ENCODE measurements at regions not wholly inside any gene's neighbourhood (a gene's known extent, or its start where the extent isn't known, plus 50 kb on each side); places are given as distances from the start of the nearest gene placed in this dataset.
"Not testable (repeated sequence)": the region's sequence is repeated elsewhere in the genome, so short reads cannot be mapped to it uniquely, and the experiment has no call there.

DNA sequence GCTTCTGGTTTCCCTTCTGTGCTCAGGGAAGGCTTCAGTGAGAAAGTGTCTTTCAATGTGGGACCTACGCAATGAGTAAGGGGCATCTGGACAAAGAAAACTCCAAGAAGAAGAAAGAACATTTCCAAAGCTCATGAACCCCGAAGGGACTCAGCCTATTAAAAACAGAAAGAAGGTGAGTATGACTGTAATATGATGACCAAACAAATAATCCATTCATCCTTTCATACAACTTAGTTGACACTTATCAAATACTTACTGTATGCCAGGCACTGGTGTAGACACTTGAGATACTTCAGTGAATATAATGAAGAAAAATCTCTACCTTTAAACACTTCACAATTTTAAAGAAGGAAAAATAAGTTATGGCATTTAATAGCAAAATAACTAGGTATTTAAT, 1054.2 kb upstream of the FOXG1 start:
- H3K27ac Mint-ChIP-seq = no peak overlapping the region
- no peak for DNase-seq
- no peak overlapping the region for H3K4me3 Mint-ChIP-seq
- H3K27me3 Mint-ChIP-seq = no peaks in the 10 kb centered on the region
- H3K36me3 Mint-ChIP-seq (ENCODE audit: low read depth) = no peaks in the 10 kb centered on the region
- H3K4me1 Mint-ChIP-seq (ENCODE audit: low read depth) = no peaks in the 10 kb centered on the region
- peaks cover 45% of the 10 kb centered on the region for H3K9me3 Mint-ChIP-seq

DNA sequence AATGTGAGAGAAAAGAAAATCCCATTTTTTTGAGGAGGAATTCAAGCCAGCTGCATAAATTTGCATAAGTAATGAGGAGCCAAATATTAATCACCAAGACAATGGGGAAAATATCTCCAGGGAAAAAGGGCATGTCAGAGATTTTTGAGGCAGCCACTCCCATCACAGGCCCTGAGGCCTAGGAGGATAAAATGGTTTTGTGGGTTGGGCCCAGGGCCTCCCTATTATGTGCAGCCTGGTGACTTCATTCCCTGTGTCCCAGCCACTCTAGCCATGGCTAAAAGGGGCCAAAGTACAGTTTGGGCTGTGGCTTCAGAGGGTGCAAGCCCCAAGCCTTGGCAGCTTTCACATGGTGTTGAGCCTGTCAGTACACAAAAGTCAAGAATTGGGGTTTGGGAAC, 1051.0 kb upstream of the FOXG1 start:
- H3K9me3 Mint-ChIP-seq = peaks cover 39% of the 10 kb centered on the region
- H3K4me1 Mint-ChIP-seq (ENCODE audit: low read depth) = no peaks in the 10 kb centered on the region
- H3K27me3 Mint-ChIP-seq = no peaks in the 10 kb centered on the region
- no peaks in the 10 kb centered on the region for H3K36me3 Mint-ChIP-seq (ENCODE audit: low read depth)
- H3K27ac Mint-ChIP-seq = no peak overlapping the region
- no peak for DNase-seq
- H3K4me3 Mint-ChIP-seq = no peak overlapping the region

DNA sequence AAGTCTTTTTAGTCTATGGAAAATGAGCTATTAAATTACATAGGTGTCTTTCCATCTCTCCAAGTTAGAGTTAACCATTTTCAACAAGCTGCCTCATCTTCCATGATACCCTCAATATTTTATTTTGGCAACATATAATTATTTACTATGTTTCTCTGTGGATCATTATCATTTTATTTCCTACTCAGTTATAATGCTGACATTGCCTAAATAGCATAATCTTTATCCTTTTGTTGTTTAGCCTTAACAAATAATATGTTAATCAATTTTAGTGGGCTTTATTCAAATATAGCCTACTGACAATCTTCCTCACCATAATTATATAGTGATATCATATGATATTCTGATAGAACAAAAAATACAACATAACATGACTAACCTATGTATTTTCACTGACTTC, 1044.8 kb upstream of the FOXG1 start:
- Mint-ChIP-seq H3K27me3 (no peaks in the 10 kb centered on the region), H3K27ac (no peak overlapping the region), H3K9me3 (peaks cover 32% of the 10 kb centered on the region), H3K4me3 (no peak overlapping the region), H3K4me1 (ENCODE audit: low read depth) (no peaks in the 10 kb centered on the region), H3K36me3 (ENCODE audit: low read depth) (no peaks in the 10 kb centered on the region)
- DNase-seq = no peak

DNA sequence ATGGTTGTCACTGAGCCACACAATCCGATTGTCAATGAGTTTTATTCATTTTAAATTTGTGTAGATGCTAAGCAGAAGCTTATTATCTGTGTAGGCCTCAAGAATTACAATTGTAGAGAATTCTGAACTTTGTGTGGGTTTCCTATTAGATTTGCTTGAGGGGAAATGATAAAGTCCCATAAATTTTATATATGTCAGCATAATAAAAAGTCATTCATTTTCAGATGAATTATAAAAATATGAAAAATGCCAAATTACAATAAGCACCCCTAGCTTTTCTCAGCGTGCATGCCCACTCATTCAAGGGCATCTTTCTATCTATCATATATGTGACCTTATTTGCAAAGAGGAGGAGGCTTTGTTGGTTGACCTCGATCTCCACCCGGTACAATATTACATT, 1041.1 kb upstream of the FOXG1 start:
- peaks cover 27% of the 10 kb centered on the region for H3K9me3 Mint-ChIP-seq
- H3K27ac Mint-ChIP-seq = no peak overlapping the region
- H3K27me3 Mint-ChIP-seq = no peaks in the 10 kb centered on the region
- no peaks in the 10 kb centered on the region for H3K4me1 Mint-ChIP-seq (ENCODE audit: low read depth)
- no peak overlapping the region for H3K4me3 Mint-ChIP-seq
- DNase-seq = no peak
- no peaks in the 10 kb centered on the region for H3K36me3 Mint-ChIP-seq (ENCODE audit: low read depth)

DNA sequence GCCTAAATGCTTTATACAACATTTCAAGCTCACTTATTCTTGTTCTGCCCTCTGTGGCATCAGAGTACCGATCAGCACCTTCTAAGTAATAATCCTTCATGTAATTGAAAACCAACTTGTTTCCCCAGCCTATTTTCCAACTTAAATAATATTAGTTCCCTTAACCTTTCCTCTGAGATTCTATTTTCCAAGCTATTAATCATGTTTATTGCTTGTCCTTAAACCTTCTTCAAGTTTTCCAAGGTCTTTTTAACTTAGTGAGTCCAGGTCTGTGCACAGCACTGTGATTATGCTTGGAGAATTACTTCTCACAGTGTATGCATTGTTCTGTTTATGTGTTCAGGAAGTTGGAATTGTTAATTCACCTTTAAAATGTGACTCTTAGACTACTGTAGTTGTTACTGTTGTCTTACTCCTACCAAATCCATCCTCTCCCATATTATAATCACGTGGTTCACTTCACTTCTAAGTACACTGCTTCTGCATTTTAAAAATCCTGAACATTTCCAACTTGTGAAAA, 1039.3 kb upstream of the FOXG1 start:
- H3K4me1 Mint-ChIP-seq (ENCODE audit: low read depth) = no peaks in the 10 kb centered on the region
- H3K36me3 Mint-ChIP-seq (ENCODE audit: low read depth) = no peaks in the 10 kb centered on the region
- no peak for DNase-seq
- peaks cover 25% of the 10 kb centered on the region for H3K9me3 Mint-ChIP-seq
- no peaks in the 10 kb centered on the region for H3K27me3 Mint-ChIP-seq
- no peak overlapping the region for H3K27ac Mint-ChIP-seq
- no peak overlapping the region for H3K4me3 Mint-ChIP-seq

DNA sequence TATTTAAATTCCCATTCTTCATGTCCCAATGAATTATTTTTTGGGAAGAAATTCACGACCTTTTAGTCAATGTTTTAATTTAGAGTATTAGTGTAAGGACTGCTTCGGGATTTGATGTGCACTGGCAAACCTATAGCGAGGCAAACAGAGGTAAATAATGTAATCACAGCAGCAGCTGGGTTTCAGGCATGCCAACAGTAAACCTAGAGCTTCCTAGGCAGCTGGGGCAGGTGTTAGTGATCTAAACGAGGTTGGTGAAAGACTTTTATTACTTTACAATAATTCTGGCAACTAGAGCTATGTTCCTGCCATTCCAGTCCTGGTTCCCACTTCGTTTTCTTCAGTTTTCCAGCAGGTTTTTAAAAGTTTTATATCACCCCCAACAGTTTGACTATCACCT, 1036.4 kb upstream of the FOXG1 start:
- Mint-ChIP-seq H3K27ac (no peak overlapping the region), H3K36me3 (ENCODE audit: low read depth) (no peaks in the 10 kb centered on the region), H3K4me1 (ENCODE audit: low read depth) (no peaks in the 10 kb centered on the region), H3K4me3 (no peak overlapping the region), H3K9me3 (peaks cover 14% of the 10 kb centered on the region), H3K27me3 (no peaks in the 10 kb centered on the region)
- no peak for DNase-seq

DNA sequence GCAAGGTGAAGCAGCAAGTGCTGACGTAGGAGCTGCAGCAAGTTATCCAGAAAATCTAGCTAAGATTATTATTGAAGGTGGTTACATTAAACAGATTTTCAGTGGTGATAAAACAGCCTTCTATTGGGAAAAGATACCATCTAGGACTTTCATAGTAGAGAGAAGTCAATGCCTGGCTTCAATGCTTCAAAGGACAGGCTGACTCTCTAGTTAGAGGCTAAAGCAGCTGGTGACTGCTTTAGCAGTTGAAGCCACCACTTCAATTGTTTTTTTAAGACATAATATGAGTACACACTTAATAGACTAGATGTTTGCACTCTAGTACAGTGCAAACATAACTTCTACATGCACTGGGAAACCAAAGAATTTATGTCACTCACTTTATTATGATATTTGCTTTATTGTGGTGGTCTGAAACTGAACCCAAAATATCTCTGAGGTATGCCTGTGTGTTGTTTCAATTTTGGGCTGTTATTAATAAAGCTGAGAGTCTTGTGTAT, 1026.9 kb upstream of the FOXG1 start:
- no peak overlapping the region for H3K27ac Mint-ChIP-seq
- DNase-seq = no peak
- no peaks in the 10 kb centered on the region for H3K4me1 Mint-ChIP-seq (ENCODE audit: low read depth)
- H3K36me3 Mint-ChIP-seq (ENCODE audit: low read depth) = no peaks in the 10 kb centered on the region
- no peaks in the 10 kb centered on the region for H3K27me3 Mint-ChIP-seq
- H3K9me3 Mint-ChIP-seq = peaks cover 30% of the 10 kb centered on the region
- H3K4me3 Mint-ChIP-seq = no peak overlapping the region

DNA sequence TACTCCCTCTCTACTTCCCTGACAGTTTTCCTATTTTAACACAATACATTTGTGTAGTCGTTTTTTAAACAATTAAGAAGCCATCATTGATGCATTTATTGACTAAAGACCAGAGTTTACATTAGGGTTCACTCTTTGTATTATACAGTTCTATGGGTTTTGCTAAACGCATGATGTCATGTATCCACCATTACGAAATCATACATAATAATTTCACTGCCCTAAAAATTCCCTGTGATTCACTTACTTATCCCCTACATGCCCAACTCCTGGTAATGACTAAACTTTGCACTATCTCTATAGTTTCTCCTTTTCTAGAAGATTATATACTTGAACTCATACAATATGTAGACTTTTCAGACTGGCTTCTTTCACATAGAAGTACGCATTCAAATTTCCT, 1016.5 kb upstream of the FOXG1 start:
- Mint-ChIP-seq H3K27ac (no peak overlapping the region), H3K27me3 (no peaks in the 10 kb centered on the region), H3K4me1 (ENCODE audit: low read depth) (no peaks in the 10 kb centered on the region), H3K36me3 (ENCODE audit: low read depth) (no peaks in the 10 kb centered on the region), H3K9me3 (peaks cover 12% of the 10 kb centered on the region), H3K4me3 (no peak overlapping the region)
- no peak for DNase-seq

DNA sequence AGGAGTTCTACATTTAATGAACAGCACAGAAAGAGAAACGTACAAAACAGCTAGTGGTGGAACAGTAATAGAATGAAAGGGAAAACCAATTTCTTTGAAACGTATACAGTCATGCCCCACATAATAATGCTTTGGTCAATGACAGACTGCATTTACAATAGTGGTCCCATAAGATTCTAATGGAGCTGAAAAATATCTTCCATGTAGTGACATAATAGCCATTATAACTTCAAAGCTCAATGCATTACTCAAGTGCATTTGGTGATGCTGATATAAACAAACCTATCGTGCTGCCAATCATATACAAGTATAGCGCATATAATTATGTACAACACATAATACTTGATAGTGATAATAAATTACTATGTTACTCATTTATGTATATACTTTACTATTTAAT, 1008.9 kb upstream of the FOXG1 start:
- not testable (repeated sequence) for H3K4me1 Mint-ChIP-seq (ENCODE audit: low read depth); DNase-seq; H3K4me3 Mint-ChIP-seq; H3K27ac Mint-ChIP-seq; H3K36me3 Mint-ChIP-seq (ENCODE audit: low read depth); H3K27me3 Mint-ChIP-seq
- peaks cover 22% of the 10 kb centered on the region for H3K9me3 Mint-ChIP-seq

DNA sequence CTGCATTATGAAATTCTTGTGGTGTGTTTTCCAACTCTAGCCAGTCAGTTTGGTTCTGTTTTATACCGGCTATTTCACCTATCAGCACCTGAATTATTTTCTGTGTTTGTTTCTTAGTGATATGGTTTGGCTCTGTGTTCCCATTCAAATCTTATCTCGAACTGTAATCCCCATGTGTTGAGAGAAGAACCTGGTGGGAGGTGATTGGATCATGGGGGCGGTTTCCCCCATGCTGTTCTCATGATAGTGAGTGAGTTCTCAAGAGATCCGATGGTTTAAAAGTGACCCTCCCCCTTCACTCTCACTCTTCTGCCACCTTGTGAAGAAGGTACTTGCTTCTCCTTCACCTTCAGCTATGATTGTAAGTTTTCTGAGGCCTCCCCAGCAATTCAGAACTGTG, 1006.2 kb upstream of the FOXG1 start:
- H3K27ac Mint-ChIP-seq; H3K36me3 Mint-ChIP-seq (ENCODE audit: low read depth); H3K4me3 Mint-ChIP-seq; DNase-seq; H3K27me3 Mint-ChIP-seq; H3K4me1 Mint-ChIP-seq (ENCODE audit: low read depth): not testable (repeated sequence)
- peaks cover 29% of the 10 kb centered on the region for H3K9me3 Mint-ChIP-seq

DNA sequence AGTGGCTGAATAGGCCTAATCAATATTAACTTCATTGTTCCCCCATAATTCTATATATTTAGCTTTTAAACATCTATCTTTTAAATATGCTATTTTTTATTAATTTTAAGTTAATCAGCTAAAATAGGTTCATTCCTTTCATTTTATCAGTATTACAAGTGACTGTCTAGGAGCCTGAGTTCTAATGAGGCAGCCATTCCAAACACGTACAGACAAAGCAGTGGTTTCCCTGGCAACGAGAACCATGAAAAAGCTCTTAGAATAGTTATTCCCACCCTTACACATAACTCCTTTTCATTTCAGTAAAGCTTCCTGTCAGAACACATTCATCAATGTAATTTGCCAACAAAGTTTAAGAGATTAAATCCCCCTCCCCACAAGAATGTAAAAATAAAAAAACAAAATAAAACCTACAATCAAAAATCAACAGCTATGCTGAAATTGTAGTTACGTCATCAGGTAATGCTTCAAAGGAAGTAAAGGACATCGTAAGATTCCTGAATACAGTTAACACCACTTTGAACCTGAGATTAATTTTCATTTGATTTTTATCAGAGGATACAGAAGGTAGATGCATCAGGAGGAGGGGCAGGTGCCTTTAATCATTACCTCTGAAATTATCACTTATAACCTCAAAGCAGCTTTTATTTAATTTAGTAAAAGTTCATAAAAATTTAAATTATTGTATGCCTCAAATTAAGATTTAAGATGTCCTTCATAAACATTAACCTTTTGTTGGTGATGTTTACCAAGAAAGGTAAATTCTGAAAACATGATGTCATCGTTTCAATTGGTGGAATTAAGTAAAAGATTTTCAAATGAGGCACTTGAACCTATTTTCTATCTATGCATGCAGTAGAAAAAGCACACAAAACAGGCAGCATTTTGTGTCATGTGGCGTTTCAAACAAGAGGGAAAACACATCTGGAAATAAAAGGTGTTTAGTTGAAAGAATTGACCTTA, 967.2 kb upstream of the FOXG1 start:
- H3K27ac Mint-ChIP-seq; H3K4me1 Mint-ChIP-seq (ENCODE audit: low read depth); H3K27me3 Mint-ChIP-seq; DNase-seq; H3K4me3 Mint-ChIP-seq; H3K36me3 Mint-ChIP-seq (ENCODE audit: low read depth): not testable (repeated sequence)
- peaks cover 25% of the 10 kb centered on the region for H3K9me3 Mint-ChIP-seq

DNA sequence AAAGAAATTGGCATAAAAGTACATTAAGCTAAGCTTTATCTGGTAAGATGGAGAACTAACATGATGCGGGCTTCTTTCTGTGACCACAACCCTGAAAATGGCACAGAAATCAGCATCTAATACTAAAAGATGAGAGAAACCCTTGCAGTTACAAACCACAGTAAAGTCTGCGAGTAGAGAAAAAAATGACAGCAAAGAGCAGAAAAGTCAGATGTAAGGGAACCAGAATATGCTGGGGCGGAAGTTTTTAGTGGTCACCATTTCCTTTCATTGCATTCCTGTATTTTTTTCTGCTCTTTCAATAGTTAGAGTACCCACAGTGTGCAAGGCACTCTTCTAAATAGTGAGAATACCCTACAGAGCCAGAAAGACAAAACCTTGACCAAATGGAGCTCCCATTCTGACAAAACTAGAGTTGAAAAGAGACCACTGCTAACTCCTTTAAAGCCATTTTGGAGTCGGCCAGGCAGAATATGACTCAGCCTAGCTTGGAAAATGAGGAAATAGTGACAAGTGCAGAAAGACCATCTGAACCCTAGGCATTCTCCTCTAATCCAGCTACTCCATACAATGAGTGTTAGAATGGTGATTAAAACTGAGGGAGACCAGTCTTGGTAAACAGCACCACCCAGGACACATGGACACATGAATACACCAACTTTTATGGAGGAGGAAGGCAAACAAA, 948.7 kb upstream of the FOXG1 start:
- H3K9me3 Mint-ChIP-seq = peaks cover 20% of the 10 kb centered on the region
- H3K36me3 Mint-ChIP-seq (ENCODE audit: low read depth); H3K4me1 Mint-ChIP-seq (ENCODE audit: low read depth); H3K4me3 Mint-ChIP-seq; H3K27me3 Mint-ChIP-seq; DNase-seq; H3K27ac Mint-ChIP-seq: not testable (repeated sequence)

DNA sequence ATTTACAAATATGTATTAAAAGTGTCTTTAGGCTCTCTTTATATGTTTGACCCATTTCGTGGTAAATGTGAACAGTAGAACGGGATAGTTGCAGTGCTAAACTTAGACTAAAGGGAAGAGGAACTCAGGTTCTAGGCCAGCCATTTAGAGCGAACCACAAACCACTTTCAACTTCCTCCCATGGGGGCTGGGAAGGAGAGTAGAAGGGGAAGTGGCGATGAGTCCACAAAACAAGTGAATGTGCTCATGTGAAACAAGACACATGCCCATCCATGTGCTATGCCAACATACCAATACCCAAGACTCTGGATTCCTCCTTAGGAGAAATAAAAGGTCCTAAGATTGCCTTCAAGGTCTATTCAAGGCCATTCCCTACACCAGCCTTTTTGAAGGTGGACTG, 940.4 kb upstream of the FOXG1 start:
- not testable (repeated sequence) for H3K4me3 Mint-ChIP-seq; DNase-seq; H3K4me1 Mint-ChIP-seq (ENCODE audit: low read depth); H3K36me3 Mint-ChIP-seq (ENCODE audit: low read depth); H3K27me3 Mint-ChIP-seq; H3K27ac Mint-ChIP-seq
- H3K9me3 Mint-ChIP-seq = peaks cover 28% of the 10 kb centered on the region

DNA sequence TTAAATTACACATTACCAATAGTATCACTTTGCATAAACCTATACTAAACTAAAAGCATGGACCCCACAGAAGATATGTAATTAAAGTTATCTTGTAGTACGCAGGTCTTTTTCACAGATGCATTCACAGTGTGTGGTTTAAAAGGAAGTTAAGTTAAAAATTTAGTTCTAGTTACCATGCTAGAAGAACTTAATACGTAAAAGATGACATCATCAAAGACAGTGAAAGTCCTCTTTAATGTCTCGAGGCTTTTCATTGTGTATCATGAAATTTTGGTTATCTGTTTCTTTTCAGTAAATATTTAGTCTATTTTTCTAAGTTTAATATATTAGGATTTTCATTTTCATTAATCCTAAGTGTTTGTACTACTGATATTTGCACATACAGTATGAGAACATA, 934.6 kb upstream of the FOXG1 start:
- H3K4me3 Mint-ChIP-seq; H3K4me1 Mint-ChIP-seq (ENCODE audit: low read depth); H3K27me3 Mint-ChIP-seq; H3K9me3 Mint-ChIP-seq; H3K27ac Mint-ChIP-seq; DNase-seq; H3K36me3 Mint-ChIP-seq (ENCODE audit: low read depth): not testable (repeated sequence)

DNA sequence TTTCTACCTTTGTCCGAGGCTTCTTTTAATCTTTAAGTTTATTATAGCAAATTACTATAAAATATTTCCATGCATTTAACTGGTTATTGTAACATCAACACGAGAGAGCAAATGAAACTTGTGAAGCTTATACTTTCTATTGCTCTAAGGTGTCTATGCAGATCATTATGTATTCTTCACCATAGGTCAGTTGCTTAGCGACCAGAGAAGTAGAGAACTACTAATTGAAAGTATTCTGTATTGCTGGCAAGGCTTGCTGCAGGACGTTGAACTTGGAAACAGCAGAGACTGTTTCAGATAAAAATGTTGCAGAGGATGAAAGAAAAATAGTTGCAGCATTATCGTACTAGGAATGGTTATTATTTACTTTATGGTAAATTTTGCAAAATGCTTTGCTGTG, 933.6 kb upstream of the FOXG1 start:
- not testable (repeated sequence) for H3K4me1 Mint-ChIP-seq (ENCODE audit: low read depth); H3K27me3 Mint-ChIP-seq; H3K9me3 Mint-ChIP-seq; H3K27ac Mint-ChIP-seq; H3K36me3 Mint-ChIP-seq (ENCODE audit: low read depth); H3K4me3 Mint-ChIP-seq; DNase-seq

Data from activated T-cell treated with anti-CD3 and anti-CD28 coated beads, Interleukin-2, amount 50 U/mL, for 24 hours (primary cell).